HG02610 (cell line): ENCODE measurements at regions not wholly inside any gene's neighbourhood (a gene's known extent, or its start where the extent isn't known, plus 50 kb on each side); places are given as distances from the start of the nearest gene placed in this dataset.
A peak's percentile ranks its signal among the peaks of the same experiment; 100 is the strongest.
"Not testable (repeated sequence)": the region's sequence is repeated elsewhere in the genome, so short reads cannot be mapped to it uniquely, and the experiment has no call there.

Experiments used
- ATAC-seq: cut with Tn5 transposase; IDR thresholded peaks from one replicate; pipeline ENCODE4 v1.9.1; 2021; ENCODE audit warnings: mild to moderate bottlenecking, moderate library complexity; ENCODE audit not compliant: unreplicated experiment

DNA sequence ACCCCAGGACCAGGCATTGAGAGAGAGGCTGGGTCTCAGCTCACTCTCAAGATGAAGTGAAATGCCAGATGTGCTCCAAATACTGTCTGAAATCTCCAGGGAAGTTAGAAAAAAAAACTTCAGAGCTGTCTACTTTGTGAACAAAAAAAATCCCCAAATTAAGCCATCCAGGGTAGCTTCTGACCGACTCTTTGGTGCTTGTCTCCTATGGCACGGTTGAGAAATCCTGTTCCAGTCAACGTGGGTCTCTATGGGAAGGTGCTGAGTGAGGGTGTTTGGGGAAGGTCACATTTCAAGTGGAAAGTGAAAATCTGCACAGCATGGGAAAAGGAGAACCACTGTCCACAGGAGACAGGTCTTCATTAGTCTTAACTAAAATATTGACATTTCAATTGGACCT, 322.5 kb upstream of the CFAP20DC start:
- no peak for ATAC-seq

DNA sequence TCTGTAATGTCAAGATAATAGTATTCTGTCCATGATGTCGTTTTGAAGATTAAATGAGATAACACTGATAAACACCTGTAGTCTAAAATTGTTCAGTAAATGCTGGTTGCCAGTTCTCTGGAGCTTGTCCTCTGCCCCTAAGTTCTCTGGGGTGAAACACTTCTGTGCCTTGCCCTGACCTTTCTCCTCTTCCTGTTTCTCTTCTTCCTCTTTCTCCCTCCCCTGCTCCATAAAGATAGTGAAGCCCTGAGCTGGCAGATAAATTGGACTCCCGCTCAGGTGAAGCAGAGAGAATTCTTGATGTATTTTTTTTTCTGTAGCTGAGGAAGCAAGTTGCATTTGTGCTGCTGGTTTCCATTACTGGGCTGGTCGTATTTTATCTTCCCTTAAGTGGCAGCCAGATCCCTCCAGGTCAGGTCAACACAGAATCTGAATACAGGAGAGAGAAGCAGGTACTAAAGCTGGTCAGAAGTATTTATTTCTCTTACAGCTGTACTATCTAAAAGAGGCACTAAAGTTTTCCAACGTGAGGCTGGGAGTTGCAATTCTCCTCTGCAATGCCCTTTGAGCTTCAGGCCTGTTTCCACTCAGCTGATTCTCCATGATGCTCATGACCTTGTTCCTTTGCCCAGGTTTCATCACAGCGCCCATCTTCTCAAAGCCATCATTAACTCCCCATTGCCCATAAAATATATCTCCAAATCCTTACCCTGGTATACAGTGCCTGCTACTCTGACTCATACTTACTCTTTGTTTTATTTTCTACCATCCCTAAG, 319.3 kb upstream of the CFAP20DC start:
- ATAC-seq: no peak

DNA sequence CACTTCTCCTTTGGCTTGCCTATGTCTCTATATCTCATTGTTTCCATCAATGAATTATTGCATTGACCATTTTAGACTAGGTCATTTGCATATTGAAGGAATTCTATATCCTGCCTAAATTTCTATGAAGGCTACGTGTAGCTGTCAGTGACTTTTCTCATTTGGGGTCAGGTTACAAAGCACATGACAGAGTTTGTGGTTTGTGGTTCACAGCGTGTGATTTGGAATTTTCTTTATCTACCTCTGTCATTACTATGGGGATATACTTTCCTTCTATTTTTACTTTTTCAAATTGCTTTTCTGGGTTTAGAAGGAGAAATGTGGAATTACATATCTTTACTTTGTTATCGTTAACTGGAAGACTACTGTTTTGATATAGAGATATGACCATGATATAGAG, 317.3 kb upstream of the CFAP20DC start:
- no peak for ATAC-seq

DNA sequence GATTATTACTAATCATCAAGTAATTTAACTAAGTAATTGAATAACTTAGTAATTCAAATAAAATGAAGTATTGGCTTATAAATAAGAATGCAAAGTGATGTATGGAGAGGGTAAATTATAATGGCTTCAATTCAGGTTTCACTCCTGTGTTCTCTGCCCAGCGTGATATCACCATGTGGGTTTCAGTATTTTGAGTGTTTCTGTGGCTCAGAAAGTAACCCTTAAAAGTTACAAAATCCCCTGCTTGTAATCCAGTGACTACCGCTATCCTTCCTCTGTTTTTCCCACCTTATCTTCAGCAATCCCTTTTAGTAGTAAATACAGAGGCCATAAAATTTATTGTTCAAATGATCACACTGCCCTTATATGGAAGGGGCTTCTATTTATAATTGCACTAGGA, 316.4 kb upstream of the CFAP20DC start:
- no peak for ATAC-seq

DNA sequence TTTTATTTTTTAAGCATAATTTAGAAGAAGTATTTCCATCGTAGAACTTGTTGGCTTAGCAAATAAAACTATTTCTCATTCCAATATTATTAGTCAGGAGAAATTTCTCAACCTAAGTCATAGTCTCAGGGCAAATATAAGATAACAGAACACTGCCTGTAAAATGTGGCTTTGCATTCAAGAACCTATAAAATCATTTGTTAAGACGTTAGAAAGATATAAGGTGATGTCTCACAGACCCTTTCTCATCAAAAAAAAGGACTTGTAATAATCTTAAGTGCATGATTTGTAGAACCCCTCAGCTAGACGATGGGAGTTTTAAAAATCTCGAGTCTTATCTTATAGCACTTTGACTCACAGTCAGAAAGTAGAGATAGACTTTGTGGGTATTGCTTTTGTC, 314.7 kb upstream of the CFAP20DC start:
- ATAC-seq: no peak

DNA sequence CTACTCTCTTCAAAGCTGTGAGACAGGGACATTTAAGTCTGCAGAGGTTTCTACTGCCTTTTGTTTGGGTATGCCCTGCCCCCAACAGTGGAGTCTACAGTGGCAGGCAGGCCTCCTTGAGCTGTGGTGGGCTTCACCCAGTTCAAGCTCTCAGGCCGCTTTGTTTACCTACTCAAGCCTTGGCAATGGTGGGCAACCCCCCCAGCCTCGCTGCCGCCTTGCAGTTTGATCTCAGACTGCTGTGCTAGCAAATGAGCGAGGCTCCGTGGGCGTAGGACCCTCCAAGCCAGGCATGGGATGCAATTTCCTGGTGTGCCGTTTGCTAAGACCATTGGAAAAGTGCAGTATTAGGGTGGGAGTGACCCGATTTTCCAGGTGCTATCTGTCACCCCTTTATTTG, 310.5 kb upstream of the CFAP20DC start:
- not testable (repeated sequence) for ATAC-seq

DNA sequence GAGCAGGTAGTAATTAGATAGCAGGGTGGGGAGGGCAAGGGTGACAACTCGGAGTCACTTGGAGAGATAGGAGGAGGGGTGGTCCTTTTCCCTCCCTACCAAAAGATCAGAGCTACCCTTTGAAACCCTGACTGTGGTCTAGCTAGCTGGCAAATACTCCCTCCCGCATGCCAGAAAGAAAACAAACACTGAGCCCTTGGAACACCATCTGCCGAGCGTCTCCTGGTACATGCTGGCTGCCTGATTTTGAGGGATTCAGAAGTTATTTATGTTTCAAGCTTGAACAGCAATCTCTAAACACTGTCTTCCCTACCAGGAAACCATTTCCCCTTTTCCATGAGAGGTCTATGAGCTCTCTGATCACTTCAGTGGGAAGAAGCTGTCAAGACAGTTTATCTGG, 291.6 kb upstream of the CFAP20DC start:
- no peak for ATAC-seq

DNA sequence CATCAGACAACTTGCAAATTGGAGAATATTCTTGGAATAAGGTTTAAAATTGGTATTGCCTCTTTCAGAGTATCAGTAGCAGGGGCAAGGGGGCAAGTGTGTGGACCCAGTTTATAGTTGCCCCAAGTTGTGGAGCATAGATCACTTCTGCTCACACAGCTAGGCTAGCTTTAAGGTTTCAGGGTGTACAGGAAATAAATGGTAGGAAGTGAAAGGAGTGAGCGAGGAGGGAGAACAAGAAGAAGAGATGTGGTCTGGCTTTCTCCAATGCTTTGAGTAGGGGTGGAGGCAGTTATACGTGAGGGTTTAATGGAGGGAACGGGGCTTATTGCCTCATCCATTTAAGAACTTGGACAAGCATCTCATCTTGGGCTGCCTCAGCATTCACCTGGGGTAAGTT, 290.0 kb upstream of the CFAP20DC start:
- ATAC-seq: no peak

DNA sequence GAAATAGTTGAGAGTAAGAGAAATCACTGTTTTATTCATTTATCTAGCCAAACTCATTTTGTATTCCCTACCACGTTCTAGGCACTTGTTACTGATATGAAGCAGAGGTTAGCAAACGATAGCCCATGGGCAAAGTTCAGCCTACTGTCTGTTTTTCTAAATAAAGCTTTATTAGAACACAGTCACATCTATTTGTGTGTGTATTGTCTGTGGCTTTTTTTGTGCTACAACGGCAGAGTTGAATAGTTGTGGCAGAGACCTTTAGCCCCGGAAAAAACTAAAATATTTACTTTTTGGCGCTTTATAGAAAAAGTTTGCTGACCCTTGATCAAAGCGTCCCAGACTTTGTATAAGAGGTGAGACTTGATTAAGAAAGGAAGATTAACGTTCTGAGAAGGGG, 289.1 kb upstream of the CFAP20DC start:
- ATAC-seq: no peak

DNA sequence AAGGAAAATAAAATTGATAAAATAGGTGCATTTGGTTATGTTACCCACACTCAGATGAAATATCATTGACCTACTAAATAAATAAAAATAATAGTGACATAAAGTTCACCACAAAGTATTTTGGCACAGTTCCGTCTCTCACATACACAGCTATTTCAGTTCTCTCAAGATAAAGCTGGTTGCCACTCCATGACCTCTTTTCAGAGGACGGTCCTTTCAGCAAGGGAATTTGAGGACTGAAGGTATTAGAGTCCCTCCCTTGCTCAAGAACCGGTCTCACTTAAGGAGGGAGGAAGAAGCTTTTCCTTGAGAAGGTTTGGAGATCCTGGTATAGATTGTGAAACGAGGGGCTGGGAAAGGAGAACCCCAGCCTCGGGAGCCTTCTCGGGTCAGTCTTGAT, 285.5 kb upstream of the CFAP20DC start:
- no peak for ATAC-seq

DNA sequence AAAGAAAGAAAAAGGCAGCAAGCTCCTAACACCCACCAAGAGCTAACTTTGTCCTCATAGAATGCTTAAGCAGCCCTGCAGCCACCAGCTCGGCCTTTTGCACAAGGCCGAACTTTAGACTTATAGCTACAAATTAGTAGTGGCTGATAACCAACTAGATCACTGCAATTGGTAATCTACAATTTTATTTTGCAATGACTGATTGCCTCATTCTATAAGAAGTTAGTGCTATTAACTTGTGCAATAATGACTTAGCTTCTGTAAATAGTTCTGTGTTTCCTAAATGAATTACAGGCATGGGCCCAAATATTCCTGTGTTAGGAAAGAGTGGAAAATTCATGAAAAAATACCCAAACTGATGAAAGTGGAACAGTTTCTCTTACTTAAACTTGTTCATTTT, 284.8 kb upstream of the CFAP20DC start:
- ATAC-seq: no peak

DNA sequence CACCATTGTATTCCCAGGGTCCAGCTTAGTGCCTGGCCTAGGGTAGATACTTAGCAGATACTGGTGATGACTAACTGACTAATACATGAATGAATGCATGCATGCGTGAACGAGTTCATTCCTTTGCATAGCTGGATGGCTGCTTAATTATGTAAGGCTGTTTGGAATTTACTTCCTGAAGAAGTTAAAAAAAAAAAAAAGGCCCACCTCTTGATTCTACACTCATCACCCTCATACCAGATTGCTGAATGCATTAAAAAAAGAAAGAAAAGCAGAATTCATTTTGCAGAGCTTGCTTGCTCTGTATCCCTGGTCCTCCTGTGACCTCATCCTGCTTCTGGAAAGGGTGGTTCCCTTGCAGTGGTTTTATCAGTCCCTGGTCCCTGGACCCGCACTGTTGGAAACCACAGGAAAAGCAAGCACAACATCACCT, 277.6 kb upstream of the CFAP20DC start:
- no peak for ATAC-seq

DNA sequence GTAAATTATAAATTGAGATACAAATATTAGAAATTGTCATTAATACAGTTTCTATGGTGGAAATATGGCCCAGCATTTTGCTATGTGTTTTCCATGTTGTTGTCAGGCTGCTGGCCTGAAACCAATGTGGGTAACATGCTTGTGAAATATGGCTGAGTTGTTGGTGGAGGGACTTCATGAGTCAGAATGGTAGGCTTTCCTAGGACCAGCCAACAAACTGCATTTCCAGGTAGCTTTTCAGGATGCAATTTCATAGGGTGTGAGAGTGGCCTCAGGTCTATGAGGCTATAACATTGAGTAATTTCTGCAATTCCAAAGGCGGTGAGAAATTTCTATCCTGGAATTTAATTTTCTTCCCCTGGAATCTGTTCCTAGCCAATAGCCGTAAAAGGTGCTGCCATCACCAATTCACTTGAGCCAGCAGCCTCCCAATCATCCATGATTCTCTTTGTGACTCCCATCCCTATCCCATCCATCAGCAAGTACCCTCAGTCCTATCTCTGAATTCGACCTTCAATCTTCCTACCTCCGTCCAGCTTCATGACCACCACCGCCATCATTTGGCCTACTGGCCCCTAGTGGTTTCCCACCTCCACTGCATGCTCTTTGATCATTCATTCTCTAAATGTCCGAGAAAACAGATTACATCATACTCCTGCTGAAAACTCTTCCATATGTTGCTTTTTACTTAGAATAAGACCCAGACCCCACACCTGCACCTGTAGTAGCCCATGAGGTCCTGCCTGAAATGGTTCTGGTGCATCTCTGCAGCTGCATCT, 276.6 kb upstream of the CFAP20DC start:
- ATAC-seq: no peak

DNA sequence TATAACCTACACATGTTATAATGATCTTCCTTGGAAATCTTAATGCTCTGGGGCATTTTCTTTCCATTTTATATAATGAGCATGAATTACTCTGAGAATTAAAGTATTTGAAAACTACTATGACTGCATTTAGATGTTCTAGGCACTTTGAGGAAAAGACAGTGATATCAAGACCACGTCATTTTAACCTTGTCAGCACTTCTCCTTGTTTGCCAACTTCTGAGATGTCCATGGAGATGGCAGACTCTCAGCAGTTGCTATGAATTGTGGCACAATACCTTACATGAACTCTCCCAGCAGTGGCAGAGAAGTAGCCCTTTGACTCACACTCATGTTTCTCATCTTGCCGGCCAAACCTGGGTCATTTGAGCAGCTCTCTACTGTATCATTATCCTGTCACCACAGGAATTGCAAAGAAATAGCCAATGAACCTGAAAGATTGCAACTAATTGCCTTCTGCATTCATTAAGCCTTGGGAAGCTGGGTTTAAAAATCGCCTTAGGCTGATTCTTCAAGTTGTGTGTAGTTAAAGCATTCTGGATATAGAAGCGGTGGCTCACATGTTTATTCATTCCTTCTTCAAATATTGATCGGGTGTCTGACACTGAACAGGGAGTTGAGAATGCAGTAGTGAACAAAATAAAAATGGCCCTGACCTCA, 272.2 kb upstream of the CFAP20DC start:
- ATAC-seq: no peak

DNA sequence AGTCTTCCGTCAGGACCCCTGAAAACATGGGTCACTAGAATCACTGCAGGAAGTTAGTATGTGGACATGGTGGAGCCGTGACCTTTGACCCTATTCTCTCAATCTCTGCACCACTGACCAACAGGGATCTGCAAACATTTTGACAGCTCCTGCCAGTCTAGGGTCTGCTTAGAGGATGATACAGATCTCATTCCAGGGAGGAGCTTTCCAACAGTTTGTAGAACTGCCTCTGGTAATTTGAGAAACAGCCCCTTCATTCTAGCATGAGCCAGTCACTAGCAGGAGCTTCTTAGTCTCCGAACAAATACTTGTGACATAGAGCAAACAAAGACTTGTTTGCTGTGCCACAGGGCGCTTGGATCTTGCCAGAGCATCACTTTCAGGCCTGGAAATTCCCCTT, 270.3 kb upstream of the CFAP20DC start:
- ATAC-seq: no peak

DNA sequence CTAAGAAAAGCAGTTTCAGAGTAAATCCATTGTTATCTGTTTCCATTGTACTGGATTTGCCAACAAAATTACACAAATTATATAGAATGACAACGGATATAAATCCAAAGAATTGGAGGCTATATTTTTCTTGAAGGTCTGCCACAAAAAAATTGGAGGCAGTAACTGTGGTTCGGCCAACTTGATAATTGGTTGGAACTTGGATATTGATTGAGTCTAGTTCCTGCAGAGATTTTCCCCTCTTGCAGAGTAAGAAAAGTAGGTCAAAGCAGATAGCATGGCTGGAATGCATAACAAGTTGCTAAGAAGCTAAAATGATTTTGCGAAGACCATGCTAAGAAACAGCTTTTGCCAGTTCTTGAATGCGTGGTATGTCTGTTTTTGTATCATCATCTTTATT, 269.6 kb upstream of the CFAP20DC start:
- ATAC-seq: no peak

DNA sequence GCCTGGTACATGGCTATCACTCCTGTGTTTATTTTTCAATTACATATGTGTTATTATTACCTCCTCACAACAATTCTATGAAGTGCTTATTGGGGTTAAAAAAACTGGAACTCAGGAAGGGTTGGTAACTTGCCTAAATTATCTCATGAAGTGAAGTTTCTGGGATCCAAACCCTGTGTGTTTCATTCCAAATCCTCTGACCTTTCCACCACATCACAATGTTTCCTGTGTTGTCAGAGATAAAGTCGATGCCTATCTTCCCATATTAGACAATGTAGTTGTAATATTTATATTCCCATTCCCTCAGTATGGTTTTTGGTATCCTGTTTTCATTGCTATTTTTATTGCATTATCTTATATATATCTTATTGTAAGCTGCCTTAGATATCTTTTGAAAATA, 269.1 kb upstream of the CFAP20DC start:
- no peak for ATAC-seq

DNA sequence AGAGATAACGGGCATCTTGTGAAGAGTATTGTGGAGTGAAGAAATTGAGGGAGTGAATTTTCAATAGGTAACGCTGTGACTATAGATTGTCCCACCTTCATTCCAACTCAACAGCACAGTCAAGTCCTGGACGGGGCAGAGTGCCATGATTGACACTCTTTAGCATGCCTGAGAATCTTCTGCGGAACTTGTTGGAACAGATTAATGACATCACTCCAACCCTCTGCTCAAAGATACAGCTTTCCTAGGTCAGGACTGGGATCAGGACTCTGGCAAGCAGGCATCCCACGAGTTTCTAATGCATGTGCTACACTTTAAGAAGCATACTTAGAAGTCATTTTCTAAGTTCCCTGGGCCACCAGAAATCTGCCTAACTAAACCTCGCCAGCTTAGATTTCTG, 267.6 kb upstream of the CFAP20DC start:
- ATAC-seq: no peak

DNA sequence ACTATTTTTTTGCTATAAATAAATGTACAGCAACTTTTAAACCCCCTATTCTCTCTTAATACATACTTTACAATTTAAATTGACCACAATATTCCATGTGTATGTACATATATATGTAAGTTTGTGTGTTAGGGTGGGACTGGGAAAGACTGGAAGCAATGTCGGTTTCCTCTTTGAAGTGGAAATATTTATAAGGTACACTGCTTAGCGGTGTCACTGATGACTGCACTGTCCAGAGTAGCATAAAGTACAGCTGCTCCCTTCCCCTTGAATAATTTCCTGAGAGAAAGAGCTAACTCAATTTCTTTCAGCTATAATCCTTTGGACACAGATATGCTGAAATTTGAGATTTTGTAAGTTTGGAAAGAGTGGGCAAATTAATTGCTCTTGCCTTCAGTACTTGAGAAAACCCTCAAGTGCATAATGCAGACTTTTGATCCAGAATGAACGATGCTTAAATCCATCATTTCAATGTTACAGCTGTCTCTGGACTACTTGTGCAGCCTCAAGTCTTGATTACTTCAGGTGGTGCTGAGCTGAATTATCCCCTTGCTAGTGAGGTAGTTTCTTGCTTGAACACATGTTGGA, 267.0 kb upstream of the CFAP20DC start:
- ATAC-seq: no peak

DNA sequence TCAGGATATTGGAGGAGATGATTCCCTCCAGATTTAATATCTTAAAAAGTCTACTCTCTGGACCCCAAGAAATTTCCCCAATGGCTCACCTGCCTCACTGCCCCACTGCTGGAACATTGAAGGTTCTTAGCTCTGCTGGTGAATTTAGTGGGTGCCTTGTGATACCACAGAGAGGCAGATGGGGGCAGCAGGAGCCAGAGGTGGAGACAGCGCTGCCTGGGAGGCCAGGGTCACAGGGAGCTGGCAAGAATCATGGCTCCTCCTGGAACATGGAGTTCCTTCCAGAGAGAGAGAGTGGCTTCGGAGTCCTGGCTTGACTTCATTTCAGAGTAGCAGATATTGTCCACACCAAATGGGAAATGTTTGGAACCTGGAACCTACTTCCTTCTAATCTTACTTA, 263.5 kb upstream of the CFAP20DC start:
- ATAC-seq: peak; percentile 82

DNA sequence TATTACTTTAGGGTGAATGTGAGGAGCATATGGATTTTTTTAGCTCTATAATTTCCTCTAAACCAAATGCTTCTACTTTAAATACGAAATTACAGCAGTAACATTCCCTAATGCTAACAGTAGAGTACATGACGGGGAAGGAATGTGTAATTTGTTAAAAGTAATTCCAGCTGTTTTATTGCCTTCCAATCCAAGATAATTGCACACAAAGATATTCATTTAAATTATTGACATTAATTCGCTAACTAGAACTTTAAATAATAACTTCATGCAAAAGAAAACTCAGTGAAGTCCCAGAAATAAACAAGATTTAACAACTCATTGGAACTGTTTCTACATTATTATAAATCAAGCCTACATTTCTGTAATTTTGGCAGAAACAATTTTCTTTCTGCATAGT, 261.4 kb upstream of the CFAP20DC start:
- no peak for ATAC-seq

DNA sequence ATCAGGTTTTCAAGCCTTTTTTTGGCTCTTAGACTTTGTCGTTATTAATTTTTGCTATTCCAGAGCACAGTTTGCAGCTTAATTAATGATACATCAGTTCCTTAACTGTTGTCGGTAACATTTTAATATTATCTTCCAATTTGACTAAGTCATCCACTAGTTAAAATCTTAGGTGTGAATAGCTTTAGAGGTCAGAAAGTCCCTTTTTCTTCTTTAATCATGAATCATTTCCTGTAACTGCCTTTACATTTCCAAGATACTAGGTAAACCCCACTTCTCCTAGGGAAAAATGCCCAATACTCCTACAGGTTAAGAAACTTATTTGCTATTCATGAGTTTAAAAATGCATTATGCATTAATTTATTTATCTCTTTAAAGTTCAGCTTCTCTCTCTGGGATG, 260.9 kb upstream of the CFAP20DC start:
- no peak for ATAC-seq
